KOPT-K1 (cell line): ENCODE measurements at regions not wholly inside any gene's neighbourhood (a gene's known extent, or its start where the extent isn't known, plus 50 kb on each side); places are given as distances from the start of the nearest gene placed in this dataset.

Source experiments
- H3K27ac ChIP-seq: fragments of 200-600 bp; sonication (generic); 2 replicates; pipeline ENCODE4 v1.5.1; 2016; ENCODE audit warnings: antibody characterized with exemption, mild to moderate bottlenecking, low read depth, low read length; ENCODE audit not compliant: poor library complexity, severe bottlenecking
- H3K36me3 ChIP-seq: fragments of 200-600 bp; sonication (generic); 2 replicates; pipeline ENCODE4 v1.5.1; 2017; ENCODE audit warnings: antibody characterized with exemption, mild to moderate bottlenecking, low read length, moderate library complexity; ENCODE audit not compliant: insufficient read depth
- H3K9me3 ChIP-seq: fragments of 200-600 bp; sonication (generic); 2 replicates; pipeline ENCODE4 v1.5.1; 2017; ENCODE audit warnings: antibody characterized with exemption, low read length, mild to moderate bottlenecking; ENCODE audit not compliant: insufficient read depth, poor library complexity, severe bottlenecking

DNA sequence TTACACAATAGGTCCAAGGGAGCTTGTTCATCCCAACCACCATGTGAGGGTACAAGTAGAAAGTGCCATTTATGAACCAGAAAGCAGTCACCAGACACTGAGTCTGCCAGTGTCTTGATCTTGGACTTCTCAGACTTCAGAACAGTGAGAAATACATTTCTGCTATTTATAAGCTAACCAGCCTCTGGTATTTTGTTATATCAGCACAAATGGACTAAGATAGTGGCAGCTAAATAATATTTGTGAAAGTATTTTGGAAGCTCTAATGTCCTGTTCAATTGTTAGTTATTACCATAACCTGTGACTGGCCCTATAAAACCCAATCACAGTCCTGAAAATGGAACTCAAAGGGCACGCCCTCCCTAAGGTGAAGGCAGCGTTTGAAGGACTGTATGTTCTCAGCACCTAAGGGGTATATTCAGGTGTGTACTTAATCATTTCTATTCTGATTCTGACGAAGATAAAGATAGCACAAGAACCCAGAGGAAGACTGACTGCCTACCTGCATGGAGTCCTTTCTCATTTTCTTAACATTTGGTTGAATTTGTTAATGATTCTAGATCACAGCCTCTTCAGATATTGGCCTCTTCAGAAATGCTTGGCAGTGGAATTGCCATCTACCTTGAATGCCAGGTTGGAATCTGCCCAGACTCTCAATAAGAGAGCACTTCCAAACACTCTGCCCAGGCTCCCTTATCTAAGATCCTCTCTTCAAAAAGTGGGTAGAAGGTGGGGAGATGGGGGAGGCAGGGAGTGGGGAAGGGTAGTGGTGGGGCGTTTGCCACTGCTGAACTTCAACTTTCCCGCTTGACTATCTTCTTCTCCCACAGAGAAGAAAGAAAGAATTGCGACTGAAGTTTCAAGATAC, 104.0 kb upstream of the PPP2R5A start:
- H3K27ac ChIP-seq, result no peak overlapping the region
- H3K9me3 ChIP-seq, result no peaks in the 10 kb centered on the region
- no peaks in the 10 kb centered on the region for H3K36me3 ChIP-seq

DNA sequence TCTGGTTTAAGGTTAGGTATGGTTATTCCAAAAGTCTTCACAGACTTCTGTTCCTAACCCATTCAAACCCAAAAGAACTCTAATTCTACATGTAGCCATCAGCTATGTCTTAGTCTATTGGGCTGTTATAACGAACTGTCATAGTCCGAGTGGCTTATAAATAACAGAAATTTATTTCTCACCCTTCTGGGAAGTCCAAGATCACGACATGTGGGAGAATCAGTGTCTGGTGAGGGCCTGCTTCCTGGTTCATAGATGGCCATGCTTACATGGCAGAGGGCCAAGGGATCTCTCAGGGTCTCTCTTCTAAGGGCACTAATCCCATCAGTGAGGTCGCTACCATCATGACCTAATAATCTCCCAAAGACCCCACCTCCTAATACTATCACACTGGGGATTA, 103.0 kb upstream of the PPP2R5A start:
- Histone ChIP-seq H3K9me3 (no peaks in the 10 kb centered on the region), H3K36me3 (no peaks in the 10 kb centered on the region), H3K27ac (no peak overlapping the region)

DNA sequence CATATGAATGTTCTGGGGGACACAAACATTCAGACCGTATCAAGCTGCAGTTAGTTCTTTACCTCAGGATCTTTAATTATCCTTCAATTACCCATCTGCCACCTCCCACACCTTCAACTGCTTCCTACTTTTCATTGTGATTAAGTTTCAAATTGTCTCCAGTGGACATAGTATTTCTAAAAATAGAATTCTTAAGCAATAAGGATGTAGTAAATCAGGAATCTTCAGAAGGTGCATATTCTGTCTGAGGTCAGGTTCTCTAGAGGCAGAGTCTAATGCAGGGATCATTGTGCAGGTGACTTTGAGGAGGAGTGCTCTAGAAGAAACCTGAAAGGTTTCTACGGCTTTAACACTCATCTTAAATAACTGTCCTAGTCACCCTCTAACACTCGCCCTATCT, 102.6 kb upstream of the PPP2R5A start:
- Histone ChIP-seq H3K36me3 (no peaks in the 10 kb centered on the region), H3K9me3 (no peaks in the 10 kb centered on the region), H3K27ac (no peak overlapping the region)

DNA sequence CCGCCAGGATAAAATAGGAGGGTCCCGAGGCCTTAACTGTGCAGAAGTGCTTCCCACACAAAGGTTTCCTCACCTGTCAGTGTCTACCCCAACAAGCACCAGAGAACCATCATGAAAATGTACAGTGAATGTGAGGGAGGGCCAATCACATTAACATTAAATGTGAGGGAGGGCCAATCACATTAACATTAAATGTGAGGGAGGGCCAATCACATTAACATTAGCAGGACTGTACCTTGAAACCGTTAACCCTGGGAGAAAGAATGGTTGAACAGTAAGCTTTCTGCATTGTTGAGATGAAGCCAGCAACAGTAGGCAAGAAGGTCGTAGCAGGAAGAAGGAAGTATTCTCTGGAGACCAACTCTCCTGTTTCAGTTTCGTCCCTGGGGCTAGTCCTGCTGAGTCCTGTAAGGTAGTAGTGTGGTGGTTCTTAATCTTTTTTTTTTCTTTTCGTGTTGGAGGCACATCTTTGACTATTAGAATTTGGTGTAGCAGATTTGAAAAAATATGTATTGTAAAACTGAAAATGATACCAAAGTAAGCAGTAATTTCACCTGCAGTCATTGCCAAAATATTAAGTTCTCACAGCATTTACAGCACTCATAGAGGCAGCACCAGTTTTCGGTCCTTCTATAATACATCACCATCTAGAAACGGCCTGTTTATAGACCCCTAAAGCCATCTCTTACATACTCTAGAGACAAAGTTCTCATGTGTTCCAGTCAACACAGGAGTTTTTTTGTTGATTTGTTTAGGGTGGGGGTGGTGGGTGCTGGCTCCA, 98.6 kb upstream of the PPP2R5A start:
- Histone ChIP-seq H3K9me3 (no peaks in the 10 kb centered on the region), H3K27ac (no peak overlapping the region), H3K36me3 (no peaks in the 10 kb centered on the region)

DNA sequence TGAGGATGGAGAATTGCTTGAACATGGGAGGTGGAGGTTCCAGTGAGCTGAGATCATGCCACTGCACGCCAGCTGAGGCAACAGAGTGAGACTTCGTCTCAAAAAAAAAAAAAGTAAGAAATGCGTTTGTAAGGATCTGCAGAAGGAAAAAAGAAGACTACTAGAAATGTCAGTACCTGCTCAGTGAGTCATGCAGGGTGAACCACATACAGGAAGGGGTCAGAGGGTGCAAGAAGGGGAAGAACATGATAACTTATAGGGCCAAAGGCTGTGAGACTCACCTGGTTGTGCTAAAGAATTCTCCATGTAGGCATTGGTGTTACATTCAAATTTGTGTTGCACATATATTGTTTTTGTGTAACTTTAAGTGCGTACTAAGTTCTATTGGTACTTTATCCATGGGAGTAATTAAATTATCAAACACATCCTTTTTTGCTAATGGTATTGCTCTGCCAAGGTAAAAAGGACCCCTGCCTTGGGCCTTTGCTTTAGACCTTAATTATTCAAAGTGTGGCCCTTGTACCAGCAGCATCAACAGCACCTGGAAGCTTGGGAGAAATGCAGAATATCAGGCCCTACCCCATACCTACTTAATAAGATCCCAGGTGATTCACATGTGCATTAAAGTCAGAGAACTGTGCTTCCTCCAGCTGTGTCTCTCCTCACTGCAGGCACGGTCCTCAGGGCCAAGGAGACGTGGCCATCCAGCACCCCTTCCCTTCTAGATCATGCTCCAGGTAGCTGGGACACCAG, 96.4 kb upstream of the PPP2R5A start:
- no peaks in the 10 kb centered on the region for H3K36me3 ChIP-seq
- no peaks in the 10 kb centered on the region for H3K9me3 ChIP-seq
- no peak overlapping the region for H3K27ac ChIP-seq

DNA sequence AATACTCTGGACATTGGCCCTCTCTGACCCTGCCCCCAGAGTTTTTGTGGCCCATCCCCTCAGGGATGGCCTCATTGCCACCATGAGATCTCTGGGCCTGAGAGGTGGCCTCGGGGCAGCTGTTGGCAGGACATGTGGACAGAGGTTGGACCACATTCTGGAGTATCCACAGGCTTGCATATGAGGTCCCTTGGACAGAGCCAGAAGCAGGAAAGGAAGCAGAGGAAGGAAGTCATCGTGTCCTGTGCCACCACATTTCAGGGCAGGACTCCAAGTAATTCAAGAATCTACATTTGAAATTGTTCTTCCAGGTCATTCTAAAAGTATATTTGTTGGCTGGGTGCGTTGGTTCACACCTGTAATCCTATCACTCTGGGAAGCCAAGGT, 95.9 kb upstream of the PPP2R5A start:
- no peaks in the 10 kb centered on the region for H3K36me3 ChIP-seq
- H3K9me3 ChIP-seq, result no peaks in the 10 kb centered on the region
- H3K27ac ChIP-seq, result no peak overlapping the region

DNA sequence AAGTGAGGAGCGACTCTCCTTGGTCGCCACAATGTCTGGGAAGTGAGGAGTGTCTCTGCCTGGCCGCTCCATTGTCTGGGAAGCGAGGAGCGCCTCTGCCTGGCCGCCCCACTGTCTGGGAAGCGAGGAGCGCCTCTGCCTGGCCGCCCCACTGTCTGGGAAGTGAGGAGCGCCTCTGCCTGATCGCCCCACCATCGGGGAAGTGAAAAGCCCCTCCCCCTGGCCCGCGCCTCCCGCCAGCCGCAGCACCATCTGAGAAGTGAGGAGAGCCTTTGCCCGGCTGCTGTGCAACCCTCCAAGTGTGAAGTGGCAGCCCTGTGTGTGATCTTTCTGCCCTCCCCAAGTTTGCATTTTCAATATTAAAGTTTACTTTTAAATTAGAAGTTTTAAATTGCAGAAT, 95.0 kb upstream of the PPP2R5A start:
- Histone ChIP-seq H3K36me3 (no peaks in the 10 kb centered on the region), H3K27ac (no peak overlapping the region), H3K9me3 (no peaks in the 10 kb centered on the region)

DNA sequence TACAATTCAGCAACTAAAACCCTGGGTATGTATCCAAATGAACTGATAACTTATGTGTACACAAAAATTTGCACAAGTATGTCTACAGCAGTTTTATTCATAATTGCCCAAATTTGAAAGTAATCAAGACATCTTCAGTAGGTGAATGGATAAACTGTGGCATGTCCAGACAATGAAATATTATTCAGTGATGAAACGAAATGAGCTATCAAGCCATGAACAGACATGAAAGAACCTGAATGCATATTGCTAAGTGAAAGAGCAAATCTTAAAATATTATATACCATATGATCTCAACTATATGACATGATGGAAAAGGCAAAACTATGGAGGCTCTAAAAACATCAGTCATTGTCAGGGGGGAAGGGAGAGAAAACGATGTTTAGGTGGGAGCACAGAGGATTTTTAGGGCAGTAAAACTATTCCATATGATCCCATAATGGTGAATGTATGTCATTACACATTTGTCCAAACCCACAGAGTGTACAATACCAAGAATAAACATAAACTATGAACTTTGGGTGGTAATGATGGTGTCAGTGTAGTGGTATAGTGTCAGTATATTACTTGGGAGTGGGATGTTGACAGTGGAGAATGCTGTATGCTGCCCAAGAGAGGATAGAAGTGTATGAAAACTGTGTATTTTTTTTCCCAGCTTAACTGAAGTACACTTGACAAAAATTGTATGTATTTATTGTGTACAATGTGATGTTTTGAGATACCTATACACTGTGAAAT, 92.8 kb upstream of the PPP2R5A start:
- H3K27ac ChIP-seq, result no peak overlapping the region
- H3K9me3 ChIP-seq, result no peaks in the 10 kb centered on the region
- no peaks in the 10 kb centered on the region for H3K36me3 ChIP-seq

DNA sequence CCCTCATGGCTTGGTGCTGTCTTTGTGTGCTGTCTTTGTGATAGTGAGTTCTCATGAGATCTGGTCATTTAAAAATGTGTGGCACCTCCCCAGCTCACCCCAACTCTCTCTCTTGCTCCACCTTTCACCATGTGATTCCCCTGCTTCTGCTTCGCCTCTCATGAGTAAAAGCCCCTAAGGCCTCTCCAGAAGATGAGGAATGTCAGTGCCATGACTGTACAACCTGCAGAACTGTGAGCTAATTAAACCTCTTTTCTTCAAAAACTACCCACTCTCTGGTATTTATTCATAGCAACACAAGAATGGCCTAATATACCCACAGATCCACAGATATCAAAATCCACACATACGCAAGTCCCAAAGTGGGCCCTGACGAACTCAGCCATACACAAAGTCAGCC, 88.9 kb upstream of the PPP2R5A start:
- no peaks in the 10 kb centered on the region for H3K36me3 ChIP-seq
- no peak overlapping the region for H3K27ac ChIP-seq
- H3K9me3 ChIP-seq, result no peaks in the 10 kb centered on the region

DNA sequence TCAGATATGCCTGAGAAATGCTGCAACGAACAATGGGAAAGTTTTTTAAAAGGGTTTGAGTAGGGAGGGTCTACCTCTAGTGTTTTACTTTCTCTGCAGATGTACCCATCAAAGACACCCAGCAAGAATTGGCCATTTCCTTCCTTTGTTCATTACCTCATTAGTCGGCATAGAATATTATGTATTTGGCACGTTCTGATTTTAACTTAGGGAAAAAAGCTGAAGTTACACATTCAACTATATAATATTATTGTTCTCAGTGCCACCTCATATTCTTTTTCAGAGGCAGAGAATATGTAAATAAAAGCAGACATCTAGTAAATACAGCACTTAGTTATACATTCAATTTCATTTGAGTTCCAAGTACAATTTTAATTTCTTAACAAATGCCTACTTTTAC, 83.7 kb upstream of the PPP2R5A start:
- H3K9me3 ChIP-seq, result no peaks in the 10 kb centered on the region
- no peak overlapping the region for H3K27ac ChIP-seq
- H3K36me3 ChIP-seq, result no peaks in the 10 kb centered on the region

DNA sequence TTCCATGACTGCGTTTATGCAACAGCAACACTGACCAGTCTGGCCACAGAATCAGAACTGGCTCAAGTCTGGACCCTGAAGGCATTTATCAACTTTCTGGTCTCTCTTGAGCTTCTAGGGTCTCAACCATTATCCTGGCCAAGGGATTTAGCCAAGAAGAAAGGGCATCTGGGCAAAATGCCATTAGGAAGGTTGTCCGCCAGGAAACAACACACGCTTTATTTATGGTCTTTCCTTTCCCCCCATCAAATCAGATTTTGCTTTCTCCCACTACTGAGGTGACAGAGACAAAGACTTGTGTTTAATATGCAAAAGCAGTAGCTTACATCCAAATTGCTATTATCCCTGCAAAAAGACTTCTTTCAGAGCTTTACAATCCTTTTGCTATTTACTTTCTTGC, 81.6 kb upstream of the PPP2R5A start:
- Histone ChIP-seq H3K9me3 (no peaks in the 10 kb centered on the region), H3K36me3 (no peaks in the 10 kb centered on the region), H3K27ac (no peak overlapping the region)

DNA sequence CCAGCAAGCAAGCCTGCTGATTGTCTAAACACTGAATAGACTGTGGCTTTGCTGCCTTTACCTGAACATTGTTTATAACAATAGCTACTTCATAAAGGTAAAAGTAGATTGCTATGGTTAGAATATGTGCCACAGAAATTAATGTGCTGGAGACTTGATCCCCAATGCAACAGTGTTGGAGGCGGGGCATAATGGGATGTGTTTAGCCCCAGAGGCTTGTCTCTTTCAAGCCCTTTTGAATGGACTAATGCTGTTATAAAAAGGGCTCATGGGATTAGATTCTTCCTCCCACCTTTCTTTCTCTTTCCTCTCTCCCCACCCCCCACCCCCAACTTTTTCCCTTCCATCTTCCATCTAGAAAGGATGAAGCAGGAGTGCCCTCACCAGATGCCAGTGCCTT, 80.2 kb upstream of the PPP2R5A start:
- H3K9me3 ChIP-seq, result no peaks in the 10 kb centered on the region
- no peaks in the 10 kb centered on the region for H3K36me3 ChIP-seq
- H3K27ac ChIP-seq, result no peak overlapping the region

DNA sequence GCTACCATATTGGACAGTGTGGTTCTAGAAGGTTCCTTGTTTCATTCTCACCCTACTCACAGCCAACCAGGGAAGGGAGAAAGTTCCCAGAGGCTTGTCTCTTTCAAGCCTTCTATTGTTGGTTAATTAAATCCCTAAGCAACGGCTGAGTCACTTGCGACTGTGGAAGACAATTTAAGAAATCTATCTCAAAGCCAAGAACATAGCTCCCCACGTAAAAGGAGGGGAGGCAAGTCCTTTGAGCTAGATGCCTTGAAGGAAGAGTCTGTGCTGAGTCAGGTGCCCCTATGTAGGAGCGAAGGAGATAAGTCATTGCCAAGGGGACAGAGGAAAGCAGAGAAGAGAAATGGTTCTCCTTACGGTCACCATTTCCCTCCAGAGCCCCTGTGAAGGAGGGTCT, 79.4 kb upstream of the PPP2R5A start:
- Histone ChIP-seq H3K36me3 (no peaks in the 10 kb centered on the region), H3K27ac (no peak overlapping the region), H3K9me3 (no peaks in the 10 kb centered on the region)

DNA sequence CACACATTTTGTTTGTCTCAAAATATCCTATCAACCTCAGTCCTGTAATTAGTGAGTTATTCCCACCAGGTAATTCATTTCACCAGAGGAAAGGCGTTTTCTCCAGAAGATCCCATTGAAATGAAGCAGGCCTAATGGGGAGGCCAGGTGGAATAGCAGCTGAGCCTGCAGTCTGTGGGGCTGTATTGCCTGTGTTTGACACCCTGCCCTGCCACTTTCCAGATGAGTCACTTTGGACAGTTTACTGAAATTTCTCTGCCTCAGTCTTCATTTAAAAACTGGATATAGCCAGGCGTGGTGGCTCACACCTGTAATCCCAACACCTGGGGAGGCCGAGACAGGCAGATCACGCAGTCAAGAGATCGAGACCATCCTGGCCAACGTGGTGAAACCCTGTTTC, 78.1 kb upstream of the PPP2R5A start:
- Histone ChIP-seq H3K36me3 (no peaks in the 10 kb centered on the region), H3K9me3 (no peaks in the 10 kb centered on the region), H3K27ac (no peak overlapping the region)
